Activated CD8-positive, alpha-beta memory T cell treated with anti-CD3 and anti-CD28 coated beads, Interleukin-2, amount 10 ng/mL, durations not matched to agents 7 days and 5 days (primary cell): ENCODE measurements at regions not wholly inside any gene's neighbourhood (a gene's known extent, or its start where the extent isn't known, plus 50 kb on each side); places are given as distances from the start of the nearest gene placed in this dataset.
"Not testable (repeated sequence)": the region's sequence is repeated elsewhere in the genome, so short reads cannot be mapped to it uniquely, and the experiment has no call there.

Experiments used
- ATAC-seq: fragments of 150-1000 bp; cut with Tn5 transposase; one replicate; pipeline ENCODE4 v1.10.0; 2021; ENCODE audit warnings: moderate library complexity
- CTCF ChIA-PET: fragments of 350-600 bp; sonication (Branson Sonifier 250); formaldehyde crosslinking; loops from one replicate; lab custom pipeline; 2021; ENCODE audit warnings: antibody characterized with exemption; lab: Charles Lee
- DNase-seq: peaks from one replicate; pipeline ENCODE4 v3.0.0-alpha.2; 2020
- H3K27ac Mint-ChIP-seq: one replicate; pipeline ENCODE4 v1.8.0; 2021; ENCODE audit warnings: mild to moderate bottlenecking, mixed read lengths
- H3K27me3 Mint-ChIP-seq: one replicate; pipeline ENCODE4 v1.8.0; 2021; ENCODE audit warnings: mixed read lengths
- H3K36me3 Mint-ChIP-seq: one replicate; pipeline ENCODE4 v1.8.0; 2021; ENCODE audit warnings: mild to moderate bottlenecking, mixed read lengths
- H3K4me1 Mint-ChIP-seq: one replicate; pipeline ENCODE4 v1.8.0; 2021; ENCODE audit warnings: mixed read lengths
- H3K4me3 Mint-ChIP-seq: one replicate; pipeline ENCODE4 v1.8.0; 2021; ENCODE audit warnings: mild to moderate bottlenecking, moderate library complexity, mixed read lengths
- H3K9me3 Mint-ChIP-seq: one replicate; pipeline ENCODE4 v1.8.0; 2022; ENCODE audit warnings: low read depth, mixed read lengths

DNA sequence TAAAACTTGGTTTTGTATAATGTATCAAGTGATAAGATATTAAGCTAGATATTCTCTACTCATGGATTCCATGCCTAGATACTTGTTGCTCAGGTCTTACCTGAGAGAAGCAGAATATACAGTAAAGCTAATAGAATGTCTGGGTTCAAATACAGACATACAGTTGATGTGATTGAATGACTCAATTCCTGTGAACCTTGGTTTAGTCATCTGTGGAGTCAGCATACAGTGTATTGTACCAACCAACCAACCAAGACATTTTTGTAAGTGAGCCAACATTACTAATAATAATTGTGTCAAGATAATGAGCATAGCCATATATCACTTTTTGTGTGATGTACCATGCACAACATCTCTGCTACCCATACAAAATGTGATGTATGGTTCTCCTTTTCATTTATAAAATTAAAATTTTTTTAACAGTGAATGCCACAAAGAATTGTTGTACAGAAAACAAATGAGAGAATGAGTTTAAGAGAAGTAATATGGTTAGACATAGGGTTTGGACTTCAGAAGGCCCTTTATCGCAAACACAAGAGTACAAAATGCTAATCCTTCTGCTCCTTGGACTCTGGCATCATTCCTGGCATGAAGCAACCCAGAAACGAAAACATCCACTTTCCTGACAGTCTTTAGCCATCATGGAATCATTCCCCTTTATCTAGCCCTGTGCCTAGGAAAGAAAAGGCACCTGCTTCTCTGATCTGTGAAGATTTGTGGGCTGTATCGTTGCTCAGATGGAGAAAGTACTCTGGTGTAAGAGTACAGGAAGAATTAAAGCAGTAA lies 977.2 kb upstream of the USP15 start:
- Mint-ChIP-seq H3K4me1 (no peaks in the 10 kb centered on the region), H3K27ac (no peak overlapping the region), H3K27me3 (no peaks in the 10 kb centered on the region), H3K4me3 (no peak overlapping the region), H3K36me3 (no peaks in the 10 kb centered on the region), H3K9me3 (peaks cover 2% of the 10 kb centered on the region)
- ATAC-seq (no peak), DNase-seq (no peak)
- CTCF ChIA-PET, result no interaction called here

DNA sequence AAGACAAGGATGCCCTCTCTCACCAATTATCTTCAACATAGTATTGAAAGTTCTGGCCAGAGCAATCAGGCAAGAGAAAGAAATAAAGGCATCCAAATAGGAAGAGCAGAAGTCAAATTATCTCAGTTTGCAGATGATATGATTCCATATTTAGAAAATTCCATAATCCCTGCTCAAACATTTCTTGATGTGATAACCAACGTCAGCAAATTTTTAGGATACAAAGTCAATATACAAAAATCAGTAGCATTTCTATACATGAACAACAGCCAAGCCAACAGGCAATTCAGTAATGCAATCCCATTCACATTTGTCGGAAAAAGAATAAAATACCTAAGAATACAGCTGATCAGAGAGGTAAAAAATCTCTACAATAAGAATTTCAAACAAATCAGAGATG lies 969.7 kb upstream of the USP15 start:
- Mint-ChIP-seq H3K27ac (no peak overlapping the region), H3K4me3 (no peak overlapping the region), H3K27me3 (no peaks in the 10 kb centered on the region), H3K36me3 (no peaks in the 10 kb centered on the region), H3K4me1 (no peaks in the 10 kb centered on the region), H3K9me3 (peaks cover 5% of the 10 kb centered on the region)
- CTCF ChIA-PET, result no interaction called here
- ATAC-seq (no peak), DNase-seq (no peak)

DNA sequence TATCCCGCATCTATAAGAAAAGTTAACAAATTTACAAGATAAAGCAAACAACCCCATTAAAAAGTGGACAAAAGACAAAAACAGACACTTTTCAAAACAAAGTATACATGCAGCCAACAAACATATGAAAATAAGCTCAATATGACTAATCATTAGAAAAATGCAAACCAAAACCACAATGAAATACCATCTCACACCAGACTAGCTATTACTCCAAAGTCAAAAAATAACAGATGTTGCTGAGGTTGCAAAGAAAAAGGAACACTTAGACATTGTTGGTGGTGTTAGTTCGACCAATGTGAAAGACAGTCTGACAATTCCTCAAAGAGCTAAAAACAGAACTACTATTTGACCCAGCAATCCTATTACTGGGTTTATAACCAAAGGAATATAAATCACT lies 968.6 kb upstream of the USP15 start:
- DNase-seq (no peak), ATAC-seq (no peak)
- CTCF ChIA-PET, result no interaction called here
- no peak overlapping the region for H3K27ac Mint-ChIP-seq
- H3K36me3 Mint-ChIP-seq, result no peaks in the 10 kb centered on the region
- peaks cover 5% of the 10 kb centered on the region for H3K9me3 Mint-ChIP-seq
- no peak overlapping the region for H3K4me3 Mint-ChIP-seq
- H3K4me1 Mint-ChIP-seq, result no peaks in the 10 kb centered on the region
- H3K27me3 Mint-ChIP-seq, result no peaks in the 10 kb centered on the region

DNA sequence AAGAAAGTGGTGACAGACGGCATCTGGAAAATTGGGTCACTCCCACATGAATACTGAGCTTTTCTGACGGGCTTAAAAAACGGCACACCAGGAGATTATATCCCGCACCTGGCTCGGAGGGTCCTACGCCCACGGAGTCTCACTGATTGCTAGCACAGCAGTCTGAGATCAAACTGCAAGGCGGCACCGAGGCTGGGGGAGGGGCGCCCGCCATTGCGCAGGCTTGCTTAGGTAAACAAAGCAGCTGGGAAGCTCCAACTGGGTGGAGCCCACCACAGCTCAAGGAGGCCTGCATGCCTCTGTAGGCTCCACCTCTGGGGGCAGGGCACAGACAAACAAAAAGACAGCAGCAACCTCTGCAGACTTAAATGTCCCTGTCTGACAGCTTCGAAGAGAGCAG lies 966.2 kb upstream of the USP15 start:
- CTCF ChIA-PET, result not testable (repeated sequence)

DNA sequence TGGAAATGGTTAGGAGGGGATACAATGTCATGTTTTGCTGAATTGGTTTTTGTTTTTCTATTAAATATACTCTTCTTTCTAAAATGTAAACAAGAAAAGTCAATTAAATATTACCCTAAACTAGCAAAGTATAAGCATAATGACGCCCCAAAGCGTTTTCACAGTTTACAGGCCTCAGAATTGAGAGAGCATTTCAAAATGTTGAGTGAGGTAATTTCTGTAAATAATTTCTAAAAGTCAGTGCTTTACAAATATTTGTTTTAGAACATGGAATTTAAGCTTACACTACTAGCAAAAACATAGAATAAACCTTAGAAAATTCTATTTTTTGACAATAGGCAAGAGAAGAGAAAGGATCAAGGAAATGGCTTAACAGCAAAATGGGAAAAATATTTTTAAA lies 958.4 kb upstream of the USP15 start:
- Mint-ChIP-seq H3K27ac (no peak overlapping the region), H3K9me3 (peaks cover 5% of the 10 kb centered on the region), H3K36me3 (no peaks in the 10 kb centered on the region), H3K4me3 (no peak overlapping the region), H3K27me3 (no peaks in the 10 kb centered on the region), H3K4me1 (no peaks in the 10 kb centered on the region)
- CTCF ChIA-PET, result no interaction called here
- ATAC-seq, result no peak
- DNase-seq, result no peak

More for the DNA sequence above, 966.2 kb upstream of the USP15 start:
- H3K9me3 Mint-ChIP-seq, DNase-seq, H3K4me1 Mint-ChIP-seq, ATAC-seq, H3K4me3 Mint-ChIP-seq, H3K36me3 Mint-ChIP-seq, H3K27ac Mint-ChIP-seq, H3K27me3 Mint-ChIP-seq: not testable (repeated sequence)

GRCh38 chr12:61302282-61302681 lies 957.9 kb upstream of the USP15 start:
- Mint-ChIP-seq H3K4me3 (no peak overlapping the region), H3K9me3 (peaks cover 5% of the 10 kb centered on the region), H3K36me3 (no peaks in the 10 kb centered on the region), H3K27me3 (no peaks in the 10 kb centered on the region), H3K27ac (no peak overlapping the region), H3K4me1 (no peaks in the 10 kb centered on the region)
- DNase-seq, result no peak
- no peak for ATAC-seq
- CTCF ChIA-PET, result no interaction called here

DNA sequence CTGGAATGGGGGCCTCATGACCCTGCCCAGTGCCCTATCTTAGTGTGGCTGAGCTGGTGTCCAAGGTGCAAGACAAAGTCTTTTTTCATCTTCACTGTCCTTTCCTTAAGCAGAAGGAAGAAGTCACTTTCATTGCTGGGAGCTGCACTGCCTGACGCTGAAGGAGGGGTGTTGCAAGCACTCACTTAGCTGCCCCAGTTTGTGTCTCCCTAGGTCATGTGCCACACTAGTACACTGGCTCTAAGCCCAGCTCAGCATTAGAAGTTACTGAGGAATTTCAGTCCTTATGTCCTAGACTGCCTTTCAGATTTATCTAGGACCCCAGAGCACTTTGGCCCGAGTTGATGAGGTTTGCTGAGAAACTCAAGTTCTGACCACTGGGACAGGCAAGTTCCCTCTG lies 952.0 kb upstream of the USP15 start:
- no peak for DNase-seq
- Mint-ChIP-seq H3K27me3 (no peaks in the 10 kb centered on the region), H3K36me3 (no peaks in the 10 kb centered on the region), H3K4me3 (no peak overlapping the region), H3K4me1 (no peaks in the 10 kb centered on the region), H3K9me3 (peaks cover 3% of the 10 kb centered on the region), H3K27ac (no peak overlapping the region)
- CTCF ChIA-PET, result no interaction called here
- no peak for ATAC-seq

GRCh38 chr12:61311413-61311812 lies 948.8 kb upstream of the USP15 start:
- Mint-ChIP-seq H3K36me3 (no peaks in the 10 kb centered on the region), H3K27ac (no peak overlapping the region), H3K4me1 (no peaks in the 10 kb centered on the region), H3K27me3 (no peaks in the 10 kb centered on the region), H3K9me3 (peaks cover 3% of the 10 kb centered on the region), H3K4me3 (no peak overlapping the region)
- DNase-seq (no peak), ATAC-seq (no peak)
- CTCF ChIA-PET, result no interaction called here

- H3K36me3 Mint-ChIP-seq, result no peaks in the 10 kb centered on the region
- no peaks in the 10 kb centered on the region for H3K4me1 Mint-ChIP-seq
- no peak overlapping the region for H3K27ac Mint-ChIP-seq
- H3K4me3 Mint-ChIP-seq, result no peak overlapping the region
- CTCF ChIA-PET, result no interaction called here
- ATAC-seq (no peak), DNase-seq (no peak)
- peaks cover 4% of the 10 kb centered on the region for H3K9me3 Mint-ChIP-seq
- no peaks in the 10 kb centered on the region for H3K27me3 Mint-ChIP-seq
Measured at GRCh38 chr12:61348871-61349270, 911.3 kb upstream of the USP15 start.

- ATAC-seq (no peak), DNase-seq (no peak)
- H3K27ac Mint-ChIP-seq, result no peak overlapping the region
- H3K9me3 Mint-ChIP-seq, result no peaks in the 10 kb centered on the region
- no peak overlapping the region for H3K4me3 Mint-ChIP-seq
- no peaks in the 10 kb centered on the region for H3K36me3 Mint-ChIP-seq
- no peaks in the 10 kb centered on the region for H3K4me1 Mint-ChIP-seq
- CTCF ChIA-PET, result no interaction called here
- no peaks in the 10 kb centered on the region for H3K27me3 Mint-ChIP-seq
Measured at GRCh38 chr12:61355105-61355504, 905.1 kb upstream of the USP15 start.

DNA sequence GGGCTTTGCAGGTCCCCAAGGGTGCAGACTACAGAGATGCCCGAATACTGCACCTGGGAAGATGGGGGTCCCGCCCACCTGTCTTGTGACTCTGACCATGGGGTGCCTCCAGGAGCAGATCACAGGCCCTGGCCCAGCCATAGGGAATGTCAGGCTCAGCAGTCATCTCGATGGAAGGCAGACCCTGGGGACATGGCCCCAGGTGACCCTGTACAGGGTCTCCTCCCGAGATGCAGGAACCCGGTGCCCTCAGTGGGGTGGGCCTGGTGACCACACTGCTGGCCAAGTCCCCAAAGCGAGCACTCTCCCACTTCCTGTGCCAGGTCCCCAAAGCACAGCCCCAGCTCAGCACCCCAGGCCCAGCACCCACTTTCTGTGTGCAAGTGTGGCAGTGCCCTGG lies 903.7 kb upstream of the USP15 start:
- Mint-ChIP-seq H3K27me3 (no peaks in the 10 kb centered on the region), H3K9me3 (no peaks in the 10 kb centered on the region), H3K4me3 (no peak overlapping the region), H3K36me3 (no peaks in the 10 kb centered on the region), H3K4me1 (no peaks in the 10 kb centered on the region), H3K27ac (no peak overlapping the region)
- CTCF ChIA-PET, result no interaction called here
- DNase-seq (no peak), ATAC-seq (no peak)

- no peaks in the 10 kb centered on the region for H3K27me3 Mint-ChIP-seq
- CTCF ChIA-PET, result no interaction called here
- H3K4me1 Mint-ChIP-seq, result no peaks in the 10 kb centered on the region
- H3K4me3 Mint-ChIP-seq, result no peak overlapping the region
- no peaks in the 10 kb centered on the region for H3K9me3 Mint-ChIP-seq
- no peak for DNase-seq
- no peak overlapping the region for H3K27ac Mint-ChIP-seq
- no peak for ATAC-seq
- H3K36me3 Mint-ChIP-seq, result no peaks in the 10 kb centered on the region
Measured at GRCh38 chr12:61357496-61357895, 902.7 kb upstream of the USP15 start.

DNA sequence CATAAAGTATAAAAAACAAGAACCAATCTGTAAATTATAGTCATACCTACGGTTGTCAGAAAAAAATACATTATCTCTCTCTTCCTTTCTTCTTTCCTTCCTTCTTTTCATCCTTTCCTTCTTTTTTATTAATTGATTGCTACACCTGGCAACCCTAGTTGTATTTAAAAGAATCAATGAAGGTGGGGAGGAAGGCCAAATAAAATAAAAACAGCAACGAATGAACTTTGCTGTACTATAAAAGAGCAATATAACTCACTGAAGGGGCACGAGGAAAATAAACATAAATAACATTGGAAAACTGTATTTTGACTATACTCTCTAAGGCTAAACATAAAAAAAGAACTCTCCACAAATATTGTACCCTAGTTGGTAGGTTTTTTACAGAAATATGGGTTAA lies 898.2 kb upstream of the USP15 start:
- Mint-ChIP-seq H3K27ac (no peak overlapping the region), H3K27me3 (no peaks in the 10 kb centered on the region), H3K4me1 (no peaks in the 10 kb centered on the region), H3K36me3 (no peaks in the 10 kb centered on the region), H3K4me3 (no peak overlapping the region), H3K9me3 (no peaks in the 10 kb centered on the region)
- CTCF ChIA-PET, result no interaction called here
- DNase-seq (no peak), ATAC-seq (no peak)

DNA sequence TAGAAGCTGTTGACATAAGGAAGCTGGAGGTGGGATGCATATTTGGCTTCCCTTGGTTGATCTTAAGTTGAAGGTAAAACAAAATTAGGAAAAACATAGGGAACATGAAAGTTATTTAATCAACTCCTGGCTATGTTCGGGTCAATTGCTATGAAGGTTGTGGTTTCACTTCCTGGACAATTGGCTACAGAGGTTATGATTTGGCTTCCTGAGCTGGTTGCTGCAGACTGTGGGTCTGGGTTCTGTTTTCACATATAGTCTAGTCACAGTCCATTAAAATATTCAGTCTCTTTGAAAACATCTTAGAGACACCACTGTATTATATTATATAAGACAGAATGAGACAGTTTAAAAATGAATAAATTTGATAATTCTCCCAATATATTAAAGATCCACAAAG lies 895.2 kb upstream of the USP15 start:
- no peak overlapping the region for H3K27ac Mint-ChIP-seq
- no peaks in the 10 kb centered on the region for H3K4me1 Mint-ChIP-seq
- CTCF ChIA-PET, result no interaction called here

More for the DNA sequence above, 895.2 kb upstream of the USP15 start:
- Mint-ChIP-seq H3K36me3 (no peaks in the 10 kb centered on the region), H3K4me3 (no peak overlapping the region), H3K9me3 (no peaks in the 10 kb centered on the region), H3K27me3 (no peaks in the 10 kb centered on the region)
- DNase-seq (no peak), ATAC-seq (no peak)
